K562 (cell line): ENCODE measurements at regions not wholly inside any gene's neighbourhood (a gene's known extent, or its start where the extent isn't known, plus 50 kb on each side); places are given as distances from the start of the nearest gene placed in this dataset.

Experiments used
- ATAC-seq: fragments of 200-7000 bp; cut with Tn5 transposase; 3 replicates; pipeline ENCODE4 v1.9.1; 2020; ENCODE audit warnings: moderate library complexity
- BruUV-seq: library from RNA; stranded (reverse); fragments of 400-500 nt; replicated peaks from 2 replicates; lab custom pipeline; 2021; lab: Mats Ljungman, UMichigan
- CTCF ChIA-PET: fragments of 300-600 bp; formaldehyde crosslinking; extraction: SDS; loops from one replicate; lab custom pipeline; 2021; ENCODE audit warnings: low intra/inter-chr PET ratio; lab: Yijun Ruan, JAX
- POLR2A ChIA-PET: fragments of 300-600, 350-650 bp; sonication (Branson Sonifier 250); formaldehyde crosslinking; extraction: SDS; loops from one replicate; lab custom pipeline; 2021; ENCODE audit warnings: antibody characterized with exemption, inconsistent platforms; lab: Yijun Ruan, JAX
- DNase-seq, 4 experiments: peaks; one replicate each; pipeline versions ENCODE4 v3.0.0 to v3.0.0-alpha.2; 2011 to 2018; ENCODE audit warnings: low spot score in 3 of 4, mixed read lengths in 3 of 4; ENCODE audit errors: extremely low read depth in 1 of 4
- FAIRE-seq: peaks from 2 replicates; lab custom pipeline; 2011; peaks lifted over from hg19 to GRCh38; lab: Jason Lieb, UNC
- H2AFZ ChIP-seq: 2 replicates; pipeline ENCODE4 v1.6.0; 2011; ENCODE audit warnings: low read depth, low read length, control low read depth, inconsistent platforms
- H3K27ac ChIP-seq: fragments of 200-600 bp; 3 replicates; pipeline ENCODE4 v1.8.0; 2011; ENCODE audit warnings: low read depth, mild to moderate bottlenecking, control low read depth, inconsistent platforms, low read length, moderate library complexity, mixed read lengths; ENCODE audit errors: extremely low read depth
- H3K27me3 ChIP-seq, 2 experiments: fragments of 300-600 bp in 1 of 2; 2 replicates in 1 of 2; 3 replicates in 1 of 2; pipeline versions ENCODE4 v1.6.0 to v1.8.0; 2011; ENCODE audit warnings: inconsistent platforms in 2 of 2, low read length in 2 of 2, mild to moderate bottlenecking in 1 of 2, mixed read lengths in 1 of 2, moderate library complexity in 1 of 2; ENCODE audit not compliant: control insufficient read depth in 2 of 2, insufficient read depth in 2 of 2
- H3K36me3 ChIP-seq: fragments of 300-600 bp; 3 replicates; pipeline ENCODE4 v1.8.0; 2011; ENCODE audit warnings: mild to moderate bottlenecking, low read length, inconsistent platforms; ENCODE audit not compliant: control insufficient read depth, insufficient read depth
- H3K4me1 ChIP-seq, 2 experiments: fragments of 200-600 bp in 1 of 2; replicated peaks in 1 of 2; 2 replicates in 1 of 2; 3 replicates in 1 of 2; pipeline versions ENCODE4 v1.5.1 to v1.8.0; 2011; ENCODE audit warnings: inconsistent platforms in 2 of 2, low read length in 2 of 2, mild to moderate bottlenecking in 1 of 2, mixed read lengths in 1 of 2, moderate library complexity in 1 of 2; ENCODE audit not compliant: control insufficient read depth in 2 of 2, insufficient read depth in 2 of 2
- H3K4me2 ChIP-seq: 2 replicates; pipeline ENCODE4 v1.6.1; 2011; ENCODE audit warnings: low read length, control low read depth, inconsistent platforms, mixed read lengths; ENCODE audit not compliant: insufficient read depth
- H3K4me3 ChIP-seq: fragments of 200-600 bp; sonication (generic), shearing (Covaris generic); 2 replicates; pipeline ENCODE4 v1.5.1; 2016; ENCODE audit warnings: control low read depth, inconsistent platforms
- H3K79me2 ChIP-seq: fragments of 200-600 bp; 3 replicates; pipeline ENCODE4 v1.8.0; 2011; ENCODE audit warnings: low read length, inconsistent platforms; ENCODE audit not compliant: control insufficient read depth, insufficient read depth
- H3K9ac ChIP-seq, 2 experiments: 2 replicates each; pipeline versions ENCODE4 v1.6.0 to v1.6.1; 2011; ENCODE audit warnings: low read depth in 2 of 2, low read length in 2 of 2, control low read depth in 1 of 2, inconsistent platforms in 1 of 2, mild to moderate bottlenecking in 1 of 2, mixed read lengths in 1 of 2; ENCODE audit not compliant: insufficient read depth in 1 of 2
- H3K9me1 ChIP-seq: one replicate; pipeline ENCODE4 v1.6.0; 2011; ENCODE audit warnings: inconsistent platforms, mild to moderate bottlenecking, low read length, moderate library complexity; ENCODE audit not compliant: control insufficient read depth, insufficient read depth
- H3K9me3 ChIP-seq: replicated peaks from 2 replicates; pipeline ENCODE4 v1.5.1; 2011; ENCODE audit warnings: low read depth, low read length, inconsistent platforms; ENCODE audit not compliant: control insufficient read depth, insufficient read depth
- H4K20me1 ChIP-seq: replicated peaks from 2 replicates; pipeline ENCODE4 v1.6.1; 2011; ENCODE audit warnings: low read length, inconsistent platforms, mixed read lengths; ENCODE audit not compliant: control insufficient read depth, insufficient read depth
- DACH1 ChIP-seq: fragments of 450-650 bp; IDR thresholded peaks from 2 replicates; pipeline ENCODE4 v1.6.1; 2018; ENCODE audit not compliant: partially characterized antibody
- RBM15 ChIP-seq: fragments of 200-400 bp; formaldehyde crosslinking; IDR thresholded peaks from 2 replicates; pipeline ENCODE4 v1.6.1; 2018; ENCODE audit warnings: mild to moderate bottlenecking, low read length, moderate library complexity; ENCODE audit not compliant: insufficient read depth
- in situ Hi-C: fragments of 300-500 bp; cut with MboI; formaldehyde crosslinking; loops from 4 replicates; pipeline ENCODE4 v1.15.0; 2018; ENCODE audit warnings: inconsistent platforms, mixed read lengths
- intact Hi-C: fragments of 100-400 bp; cut with micrococcal nuclease; formaldehyde crosslinking; loops from 2 replicates; pipeline ENCODE4 v1.14.2; 2022
- TF ChIP-seq, protein P1 (sequence below): sonication (generic); formaldehyde crosslinking; IDR thresholded peaks from 2 replicates; pipeline ENCODE4 v1.8.0; 2022; ENCODE audit warnings: mild to moderate bottlenecking, missing genetic modification reagents

DNA sequence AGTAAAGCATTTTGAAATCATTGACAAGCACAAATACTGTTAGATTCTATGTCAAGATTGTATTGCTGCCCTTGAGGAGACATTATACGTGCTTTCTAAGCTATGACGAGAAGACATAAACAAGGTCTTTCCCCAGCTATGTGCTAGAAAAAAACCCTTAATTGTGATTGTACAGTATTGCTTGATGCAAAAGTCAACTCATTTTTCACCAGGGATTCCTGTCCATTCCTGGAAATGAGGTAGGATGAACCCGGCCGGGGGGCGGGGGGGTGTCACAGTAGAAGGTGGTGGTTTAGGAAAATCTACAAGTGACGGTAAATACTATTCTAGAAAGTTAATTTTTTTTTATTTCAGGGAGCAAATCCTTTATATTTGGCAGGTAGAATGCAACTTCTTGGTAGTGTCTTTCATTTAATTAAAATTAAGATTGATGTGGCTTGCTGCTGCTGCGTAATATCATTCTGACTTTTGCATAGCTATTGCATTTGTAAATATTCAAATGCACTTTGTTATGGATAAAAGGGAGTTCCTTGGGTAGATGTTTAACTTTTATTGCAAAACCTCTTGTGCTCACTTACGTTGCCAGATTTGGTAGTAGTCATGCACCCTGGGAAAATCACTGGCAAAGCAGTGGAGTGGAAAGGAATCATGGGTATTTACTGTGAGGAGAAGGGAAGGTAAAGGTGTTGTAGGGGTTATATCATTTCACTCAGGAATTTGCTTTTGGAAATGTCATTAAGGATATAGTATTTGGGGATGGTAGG, 164.4 kb upstream of the PRPS1L1 start (continued):
- no peak for TF ChIP-seq RBM15

DNA sequence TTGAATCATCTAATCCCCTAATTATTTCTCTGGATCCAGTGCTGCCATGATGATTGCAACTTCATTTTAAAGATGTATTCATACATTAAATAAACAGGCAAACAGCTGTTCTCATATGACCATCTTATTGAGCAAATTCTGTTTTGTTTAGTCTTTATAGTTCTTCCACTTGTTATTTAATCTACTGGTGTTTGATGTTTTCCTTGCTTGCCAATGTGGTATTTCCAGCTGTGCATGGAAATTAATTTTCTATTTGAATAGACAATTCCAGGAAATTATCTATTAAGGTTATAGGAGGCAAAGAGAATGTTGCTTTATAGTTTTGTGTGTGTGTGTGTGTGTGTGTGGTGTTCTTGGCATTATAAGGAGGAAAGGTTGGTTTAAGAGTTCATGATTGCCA, 167.0 kb upstream of the PRPS1L1 start:
- Histone ChIP-seq H3K9me1 (no peaks in the 10 kb centered on the region), H2AFZ (0 out of 2 replicates have a peak overlapping the region, but pooled peaks have one; percentile 6), H3K4me2 (no peak overlapping the region), H3K9me3 (no peaks in the 10 kb centered on the region), H3K27me3 (no peaks in the 10 kb centered on the region), H3K9ac (no peak overlapping the region), H3K4me3 (no peak overlapping the region), H3K36me3 (no peaks in the 10 kb centered on the region), H3K79me2 (no peaks in the 10 kb centered on the region), H4K20me1 (no peaks in the 10 kb centered on the region), H3K27ac (no peak overlapping the region), H3K4me1 (no peaks in the 10 kb centered on the region)
- ATAC-seq (no peak), DNase-seq (no peak), FAIRE-seq (no peak)
- no TSS peak for BruUV-seq
- intact Hi-C loops (no loop called here), in situ Hi-C loops (no loop called here)
- CTCF ChIA-PET: interaction anchor here (0.7 kb wide), 1 partner anchor 163 kb away, joined by 3 read pairs; no protein-coding TSS in a partner anchor
- TF ChIP-seq DACH1: peak; percentile 32
- TF ChIP-seq, protein P1, sequence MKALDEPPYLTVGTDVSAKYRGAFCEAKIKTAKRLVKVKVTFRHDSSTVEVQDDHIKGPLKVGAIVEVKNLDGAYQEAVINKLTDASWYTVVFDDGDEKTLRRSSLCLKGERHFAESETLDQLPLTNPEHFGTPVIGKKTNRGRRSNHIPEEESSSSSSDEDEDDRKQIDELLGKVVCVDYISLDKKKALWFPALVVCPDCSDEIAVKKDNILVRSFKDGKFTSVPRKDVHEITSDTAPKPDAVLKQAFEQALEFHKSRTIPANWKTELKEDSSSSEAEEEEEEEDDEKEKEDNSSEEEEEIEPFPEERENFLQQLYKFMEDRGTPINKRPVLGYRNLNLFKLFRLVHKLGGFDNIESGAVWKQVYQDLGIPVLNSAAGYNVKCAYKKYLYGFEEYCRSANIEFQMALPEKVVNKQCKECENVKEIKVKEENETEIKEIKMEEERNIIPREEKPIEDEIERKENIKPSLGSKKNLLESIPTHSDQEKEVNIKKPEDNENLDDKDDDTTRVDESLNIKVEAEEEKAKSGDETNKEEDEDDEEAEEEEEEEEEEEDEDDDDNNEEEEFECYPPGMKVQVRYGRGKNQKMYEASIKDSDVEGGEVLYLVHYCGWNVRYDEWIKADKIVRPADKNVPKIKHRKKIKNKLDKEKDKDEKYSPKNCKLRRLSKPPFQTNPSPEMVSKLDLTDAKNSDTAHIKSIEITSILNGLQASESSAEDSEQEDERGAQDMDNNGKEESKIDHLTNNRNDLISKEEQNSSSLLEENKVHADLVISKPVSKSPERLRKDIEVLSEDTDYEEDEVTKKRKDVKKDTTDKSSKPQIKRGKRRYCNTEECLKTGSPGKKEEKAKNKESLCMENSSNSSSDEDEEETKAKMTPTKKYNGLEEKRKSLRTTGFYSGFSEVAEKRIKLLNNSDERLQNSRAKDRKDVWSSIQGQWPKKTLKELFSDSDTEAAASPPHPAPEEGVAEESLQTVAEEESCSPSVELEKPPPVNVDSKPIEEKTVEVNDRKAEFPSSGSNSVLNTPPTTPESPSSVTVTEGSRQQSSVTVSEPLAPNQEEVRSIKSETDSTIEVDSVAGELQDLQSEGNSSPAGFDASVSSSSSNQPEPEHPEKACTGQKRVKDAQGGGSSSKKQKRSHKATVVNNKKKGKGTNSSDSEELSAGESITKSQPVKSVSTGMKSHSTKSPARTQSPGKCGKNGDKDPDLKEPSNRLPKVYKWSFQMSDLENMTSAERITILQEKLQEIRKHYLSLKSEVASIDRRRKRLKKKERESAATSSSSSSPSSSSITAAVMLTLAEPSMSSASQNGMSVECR (CRISPR knock-in tag): no peak
- POLR2A ChIA-PET: no interaction called here
